ENCODE measurements at regions not wholly inside any gene's neighbourhood (a gene's known extent, or its start where the extent isn't known, plus 50 kb on each side); places are given as distances from the start of the nearest gene placed in this dataset.

DNA sequence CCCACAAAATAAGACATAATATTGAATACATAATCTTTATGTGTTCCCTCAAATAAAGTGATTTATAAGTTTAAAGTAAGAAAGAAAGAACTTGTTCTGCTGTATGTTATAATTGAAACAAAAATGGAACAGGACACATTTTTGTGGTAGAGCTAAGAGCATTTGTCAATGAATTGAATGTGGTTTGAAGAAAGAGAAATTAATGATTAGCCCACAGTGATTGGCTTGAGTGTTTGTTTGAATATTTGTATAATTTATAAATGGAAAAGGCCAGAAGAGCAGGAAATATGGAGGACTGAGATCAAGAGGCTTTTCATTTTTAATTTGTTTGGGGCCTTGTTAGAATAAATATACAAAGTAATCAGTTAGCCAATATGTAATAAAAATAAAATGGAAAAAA lies 395.1 kb upstream of the CDH19 start:
- H3K4me3 Mint-ChIP-seq = no peak overlapping the region

DNA sequence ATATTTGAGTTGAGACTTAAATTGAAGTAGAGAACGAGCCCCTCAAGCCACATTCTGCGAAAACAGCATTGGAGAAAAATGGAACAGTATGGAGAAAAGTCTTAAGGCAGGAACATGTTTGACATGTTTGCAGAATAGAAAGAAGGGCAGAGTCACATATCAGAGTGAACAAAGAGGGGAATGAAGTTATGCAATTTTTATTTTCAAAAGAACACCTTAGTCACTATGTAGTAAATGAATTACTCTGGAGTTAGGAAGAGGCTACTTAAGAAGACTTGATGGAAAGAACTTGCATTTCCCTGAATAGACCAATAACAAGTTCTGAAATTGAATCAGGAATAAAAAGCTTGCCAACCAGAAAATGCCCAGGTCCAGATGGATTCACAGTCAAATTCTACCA lies 391.4 kb upstream of the CDH19 start:
- Histone ChIP-seq H3K27ac (ENCODE audit: low read depth, low read length) (no peak overlapping the region), H3K36me3 (ENCODE audit: control insufficient read depth, insufficient read depth, low read length) (no peaks in the 10 kb centered on the region), H3K9me3 (ENCODE audit: control insufficient read depth, low read length) (no peaks in the 10 kb centered on the region), H3K4me1 (ENCODE audit: control insufficient read depth, insufficient read depth, low read length) (peaks cover 2% of the 10 kb centered on the region), H3K9ac (ENCODE audit: extremely low read depth, low read length, poor library complexity, severe bottlenecking) (no peak overlapping the region), H3K27me3 (ENCODE audit: control insufficient read depth, insufficient read depth, low read length, poor library complexity, severe bottlenecking) (no peaks in the 10 kb centered on the region), H3K4me3 (ENCODE audit: low read length) (no peak overlapping the region)
- H3K4me3 Mint-ChIP-seq = no peak overlapping the region
- H3K9me3 Mint-ChIP-seq = no peaks in the 10 kb centered on the region
- H3K27me3 Mint-ChIP-seq (ENCODE audit: insufficient read depth) = no peaks in the 10 kb centered on the region
- WGBS, 2 experiments (ENCODE audit: insufficient coverage in 1 of 2, insufficient read length in 1 of 2) = 93 to 100% methylated on average over 2 of the region's 2 CpGs
- peaks cover 10% of the 10 kb centered on the region for H3K4me1 Mint-ChIP-seq
- no peak overlapping the region for H3K27ac Mint-ChIP-seq
- TF ChIP-seq, protein P1, sequence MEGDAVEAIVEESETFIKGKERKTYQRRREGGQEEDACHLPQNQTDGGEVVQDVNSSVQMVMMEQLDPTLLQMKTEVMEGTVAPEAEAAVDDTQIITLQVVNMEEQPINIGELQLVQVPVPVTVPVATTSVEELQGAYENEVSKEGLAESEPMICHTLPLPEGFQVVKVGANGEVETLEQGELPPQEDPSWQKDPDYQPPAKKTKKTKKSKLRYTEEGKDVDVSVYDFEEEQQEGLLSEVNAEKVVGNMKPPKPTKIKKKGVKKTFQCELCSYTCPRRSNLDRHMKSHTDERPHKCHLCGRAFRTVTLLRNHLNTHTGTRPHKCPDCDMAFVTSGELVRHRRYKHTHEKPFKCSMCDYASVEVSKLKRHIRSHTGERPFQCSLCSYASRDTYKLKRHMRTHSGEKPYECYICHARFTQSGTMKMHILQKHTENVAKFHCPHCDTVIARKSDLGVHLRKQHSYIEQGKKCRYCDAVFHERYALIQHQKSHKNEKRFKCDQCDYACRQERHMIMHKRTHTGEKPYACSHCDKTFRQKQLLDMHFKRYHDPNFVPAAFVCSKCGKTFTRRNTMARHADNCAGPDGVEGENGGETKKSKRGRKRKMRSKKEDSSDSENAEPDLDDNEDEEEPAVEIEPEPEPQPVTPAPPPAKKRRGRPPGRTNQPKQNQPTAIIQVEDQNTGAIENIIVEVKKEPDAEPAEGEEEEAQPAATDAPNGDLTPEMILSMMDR (conservative IDR thresholded peaks at IDR 0.05) = no peak
- DNase-seq = no peak
- no peaks in the 10 kb centered on the region for H3K36me3 Mint-ChIP-seq (ENCODE audit: low read depth)

More for the DNA sequence above, 395.1 kb upstream of the CDH19 start:
- Mint-ChIP-seq H3K27me3 (ENCODE audit: insufficient read depth) (no peaks in the 10 kb centered on the region), H3K9me3 (no peaks in the 10 kb centered on the region), H3K4me1 (no peaks in the 10 kb centered on the region), H3K36me3 (ENCODE audit: low read depth) (no peaks in the 10 kb centered on the region), H3K27ac (no peak overlapping the region)
- H3K4me1 ChIP-seq (ENCODE audit: control insufficient read depth, insufficient read depth, low read length) = no peaks in the 10 kb centered on the region
- H3K27ac ChIP-seq (ENCODE audit: low read depth, low read length) = no peak overlapping the region
- no peak for DNase-seq
- no peak overlapping the region for H3K4me3 ChIP-seq (ENCODE audit: low read length)
- H3K36me3 ChIP-seq (ENCODE audit: control insufficient read depth, insufficient read depth, low read length) = no peaks in the 10 kb centered on the region
- no peaks in the 10 kb centered on the region for H3K27me3 ChIP-seq (ENCODE audit: control insufficient read depth, insufficient read depth, low read length, poor library complexity, severe bottlenecking)
- TF ChIP-seq, protein P1 (conservative IDR thresholded peaks at IDR 0.05) = no peak
- no peak overlapping the region for H3K9ac ChIP-seq (ENCODE audit: extremely low read depth, low read length, poor library complexity, severe bottlenecking)
- H3K9me3 ChIP-seq (ENCODE audit: control insufficient read depth, low read length) = no peaks in the 10 kb centered on the region

- no peak overlapping the region for H3K4me3 Mint-ChIP-seq
- no peaks in the 10 kb centered on the region for H3K27me3 ChIP-seq (ENCODE audit: control insufficient read depth, insufficient read depth, low read length, poor library complexity, severe bottlenecking)
- H3K27me3 Mint-ChIP-seq (ENCODE audit: insufficient read depth) = no peaks in the 10 kb centered on the region
- H3K9me3 ChIP-seq (ENCODE audit: control insufficient read depth, low read length) = no peaks in the 10 kb centered on the region
- peaks cover 2% of the 10 kb centered on the region for H3K4me1 ChIP-seq (ENCODE audit: control insufficient read depth, insufficient read depth, low read length)
- 84% methylated on average over 2 of the region's 2 CpGs; no CpG with 5 or more reads in 1 of the 2 experiments for WGBS, 2 experiments (ENCODE audit: insufficient coverage in 1 of 2, insufficient read length in 1 of 2)
- no peak overlapping the region for H3K27ac ChIP-seq (ENCODE audit: low read depth, low read length)
- no peaks in the 10 kb centered on the region for H3K36me3 Mint-ChIP-seq (ENCODE audit: low read depth)
- no peak overlapping the region for H3K9ac ChIP-seq (ENCODE audit: extremely low read depth, low read length, poor library complexity, severe bottlenecking)
- no peak for DNase-seq
- H3K36me3 ChIP-seq (ENCODE audit: control insufficient read depth, insufficient read depth, low read length) = no peaks in the 10 kb centered on the region
- TF ChIP-seq, protein P1 (conservative IDR thresholded peaks at IDR 0.05) = no peak
- peaks cover 10% of the 10 kb centered on the region for H3K4me1 Mint-ChIP-seq
- no peaks in the 10 kb centered on the region for H3K9me3 Mint-ChIP-seq
- no peak overlapping the region for H3K27ac Mint-ChIP-seq
- no peak overlapping the region for H3K4me3 ChIP-seq (ENCODE audit: low read length)
Observed at GRCh38 chr18:66994790-66995189, 390.9 kb upstream of the CDH19 start.

Data from endodermal cell (in vitro differentiated cells).